Activated CD8-positive, alpha-beta memory T cell treated with anti-CD3 and anti-CD28 coated beads for 1 hour (primary cell): ENCODE measurements at regions not wholly inside any gene's neighbourhood (a gene's known extent, or its start where the extent isn't known, plus 50 kb on each side); places are given as distances from the start of the nearest gene placed in this dataset.

ENCODE experiments used
- DNase-seq, 2 donors: peaks; one replicate each; pipeline ENCODE4 v3.0.0-alpha.2; 2020; ENCODE audit warnings: low read depth in 1 of 2; ENCODE audit errors: extremely low read depth in 1 of 2

DNA sequence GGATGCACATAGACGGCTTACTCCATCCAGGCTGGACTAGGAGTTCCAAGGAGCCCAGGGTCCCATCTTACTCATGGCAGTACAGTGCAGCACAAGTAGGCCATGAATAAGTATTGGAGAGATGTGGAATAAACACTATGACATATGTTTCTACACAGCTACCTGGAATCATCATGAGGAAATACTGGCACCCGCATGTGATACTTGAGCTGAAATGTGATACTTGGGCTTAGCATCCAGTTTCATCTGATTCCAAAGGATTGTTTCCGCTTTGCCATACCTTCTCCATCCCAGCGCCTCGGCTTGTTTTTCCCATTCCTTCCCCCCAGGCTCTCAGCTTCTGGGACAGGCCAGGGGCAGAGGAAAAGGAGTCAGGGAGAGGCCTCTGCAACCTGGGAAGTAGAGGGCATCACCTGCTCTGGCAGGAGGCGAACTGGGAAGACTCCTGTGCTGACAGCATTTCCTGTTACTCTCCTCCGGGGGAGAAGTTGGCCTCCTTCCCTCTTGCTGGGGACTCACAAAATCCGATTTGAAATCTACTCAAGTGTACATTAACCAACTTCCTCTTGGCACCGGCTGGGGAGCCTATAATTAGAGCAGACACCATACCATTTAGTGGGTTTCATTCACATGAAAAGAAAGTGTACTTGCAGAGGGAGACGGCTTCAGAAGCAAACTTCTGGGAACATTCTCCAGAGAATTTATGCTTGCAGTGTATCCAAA is 187.8 kb downstream of the MIAT start:
- no peak for DNase-seq

DNA sequence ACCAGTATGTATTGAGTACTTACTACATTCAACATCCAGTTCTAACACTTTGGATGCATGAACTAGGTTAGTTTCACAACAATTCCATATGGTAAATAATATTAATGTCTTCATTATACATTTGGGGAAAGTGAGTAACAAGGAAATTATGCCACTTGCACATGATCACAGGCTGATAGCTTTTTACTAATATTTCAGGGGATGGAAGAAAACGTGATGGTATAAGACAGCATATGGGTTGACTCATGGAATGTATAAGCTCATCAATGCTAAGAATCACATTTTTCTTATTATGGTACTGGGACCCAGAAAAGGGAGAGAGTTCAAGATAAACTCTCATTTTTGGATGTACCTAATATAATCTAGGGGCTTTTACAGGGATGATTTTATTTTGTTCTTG is 188.7 kb downstream of the MIAT start:
- no peak for DNase-seq

DNA sequence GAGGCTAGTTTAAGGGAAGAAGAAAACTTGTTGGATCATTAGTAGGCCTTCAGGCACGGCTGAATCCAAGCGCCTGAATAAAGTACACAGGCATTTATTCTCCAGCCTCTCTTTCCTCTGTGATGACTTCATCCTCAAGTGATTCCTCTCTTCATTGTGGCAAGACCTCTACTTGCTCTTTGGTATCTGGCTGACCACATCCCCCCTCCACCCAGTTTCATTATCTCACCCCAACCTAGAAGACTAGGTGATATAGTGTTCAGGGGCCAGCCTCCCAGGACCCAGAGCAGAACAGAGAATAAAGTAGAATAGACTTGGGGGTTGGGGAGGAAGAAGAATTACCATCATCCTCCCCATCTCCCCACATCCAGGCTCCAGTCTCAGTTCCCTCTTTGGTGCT is 189.3 kb downstream of the MIAT start:
- DNase-seq = no peak

DNA sequence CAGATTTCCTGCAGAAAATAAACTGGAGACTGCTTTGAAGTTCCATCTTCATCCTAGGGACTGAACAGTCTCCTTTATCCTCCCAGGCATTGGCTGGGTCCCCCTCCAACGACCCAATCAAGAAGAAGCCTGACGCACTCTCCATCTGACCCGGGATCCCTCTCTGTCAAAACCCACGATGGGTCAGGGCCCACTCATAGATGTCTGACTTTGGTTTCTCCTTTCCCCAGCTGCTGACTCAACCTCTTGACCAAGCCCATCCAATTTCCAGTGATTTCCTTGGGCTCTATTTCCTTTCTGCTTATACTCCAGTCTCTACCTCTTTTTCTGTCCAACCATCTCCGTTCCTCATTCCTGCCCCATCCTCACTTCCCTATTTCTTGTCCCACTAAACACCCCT is 189.7 kb downstream of the MIAT start:
- no peak for DNase-seq

DNA sequence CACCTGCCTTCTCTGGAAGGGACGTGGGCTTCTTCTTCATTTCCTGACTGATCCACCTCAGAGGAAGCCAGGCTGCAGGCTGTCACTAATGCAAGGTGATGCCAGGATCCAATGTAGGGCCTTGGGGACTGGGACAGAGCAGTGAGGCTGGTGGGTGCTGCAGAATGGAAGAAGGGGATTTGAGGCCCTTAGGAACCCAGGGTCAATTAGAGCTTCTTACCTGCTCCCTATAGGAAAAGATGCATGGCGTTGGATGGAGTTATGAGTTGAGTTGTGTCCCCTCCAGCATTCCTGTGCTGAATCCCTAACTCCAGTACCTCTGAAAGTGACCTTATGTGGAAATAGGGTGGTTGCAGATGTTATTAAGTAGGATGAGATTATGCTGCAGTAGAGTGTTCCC is 190.4 kb downstream of the MIAT start:
- no peak for DNase-seq

DNA sequence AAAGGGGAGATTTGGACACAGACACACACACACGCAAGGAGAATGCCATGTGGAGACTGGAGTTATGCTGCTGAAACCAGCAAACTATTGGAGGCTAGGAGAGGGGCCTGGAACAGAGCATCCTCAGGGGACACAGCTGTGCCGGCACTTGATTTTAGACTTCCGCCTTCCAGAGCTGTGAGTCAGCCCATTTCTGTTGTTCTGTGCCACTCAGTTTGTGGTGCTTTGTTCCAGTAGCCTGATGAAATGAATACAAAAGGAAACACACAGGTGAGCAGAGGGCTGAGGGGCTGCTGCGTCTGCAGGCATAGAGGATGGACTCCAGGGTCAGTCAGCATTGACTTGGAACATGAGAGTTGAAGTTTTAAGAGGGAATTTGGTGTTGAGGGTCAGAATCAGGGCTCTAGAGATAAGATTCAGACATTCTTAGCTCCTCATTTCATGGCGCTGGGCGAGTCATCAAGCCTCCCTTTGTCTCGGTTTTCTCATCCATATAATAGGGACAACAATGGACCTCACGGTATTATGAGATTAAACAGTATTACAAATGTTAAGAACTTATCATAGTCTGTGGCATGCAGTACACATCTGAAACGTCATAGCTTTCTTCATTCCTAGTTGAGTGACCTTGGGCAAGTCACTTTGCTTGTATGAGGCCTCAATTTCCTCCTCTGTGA is 191.0 kb downstream of the MIAT start:
- DNase-seq = no peak

DNA sequence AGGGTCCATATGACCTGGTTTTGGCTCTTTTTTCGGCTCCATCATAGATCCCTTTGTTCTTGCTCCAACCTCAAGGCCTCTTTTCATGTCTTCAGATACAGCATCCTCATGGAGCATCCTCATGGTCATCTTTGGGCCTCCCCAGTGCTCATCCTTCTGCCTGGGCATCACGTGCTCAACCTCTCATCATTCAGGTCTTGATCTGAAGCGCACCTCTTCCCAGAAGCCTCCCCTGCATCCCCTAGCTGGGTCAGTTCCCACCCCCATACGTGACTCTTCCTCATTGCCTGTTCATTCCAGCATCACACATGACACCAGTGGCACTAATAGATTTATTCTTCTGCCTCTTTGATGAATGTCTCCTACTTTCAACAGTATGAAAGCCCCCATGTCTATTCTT is 192.2 kb downstream of the MIAT start:
- no peak for DNase-seq

DNA sequence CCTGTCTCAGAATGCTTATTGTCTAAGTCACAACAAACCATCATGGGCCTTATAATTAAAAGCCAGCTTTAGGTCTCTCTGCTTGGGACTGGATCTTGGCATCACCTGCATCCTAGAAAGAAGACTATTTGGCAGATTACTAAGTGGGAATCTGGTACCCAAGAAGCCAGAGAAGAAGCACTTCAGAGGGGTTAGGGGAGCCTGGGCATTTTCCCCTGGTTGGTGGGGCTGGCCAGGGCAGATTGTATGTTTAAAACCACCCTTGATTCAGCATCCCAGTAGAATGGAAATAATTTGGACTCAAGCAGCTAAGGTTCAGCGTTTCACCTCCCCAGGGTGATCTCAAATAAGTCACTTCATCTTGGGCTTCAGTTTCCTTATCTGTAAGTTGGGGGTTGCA is 193.7 kb downstream of the MIAT start:
- no peak for DNase-seq

DNA sequence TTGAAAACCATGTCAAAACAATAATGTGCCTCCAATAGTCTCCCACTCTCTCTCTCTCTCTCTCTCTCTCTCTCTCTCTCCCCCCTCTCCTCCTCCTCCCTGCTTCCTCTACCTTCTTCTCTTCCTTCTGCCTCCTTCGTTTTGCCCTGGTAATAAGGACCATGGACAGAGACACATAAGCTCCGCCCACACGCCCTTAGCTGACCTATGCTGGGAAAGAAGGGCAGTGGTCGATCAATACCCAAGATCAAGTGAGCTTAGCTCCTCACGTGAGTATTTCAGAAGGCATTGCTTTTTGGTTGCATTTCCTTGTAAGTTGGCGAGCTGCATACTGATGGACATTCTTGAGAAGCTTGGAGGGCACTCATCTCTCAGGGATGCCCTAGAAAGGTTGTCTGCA is 194.8 kb downstream of the MIAT start:
- no peak for DNase-seq

DNA sequence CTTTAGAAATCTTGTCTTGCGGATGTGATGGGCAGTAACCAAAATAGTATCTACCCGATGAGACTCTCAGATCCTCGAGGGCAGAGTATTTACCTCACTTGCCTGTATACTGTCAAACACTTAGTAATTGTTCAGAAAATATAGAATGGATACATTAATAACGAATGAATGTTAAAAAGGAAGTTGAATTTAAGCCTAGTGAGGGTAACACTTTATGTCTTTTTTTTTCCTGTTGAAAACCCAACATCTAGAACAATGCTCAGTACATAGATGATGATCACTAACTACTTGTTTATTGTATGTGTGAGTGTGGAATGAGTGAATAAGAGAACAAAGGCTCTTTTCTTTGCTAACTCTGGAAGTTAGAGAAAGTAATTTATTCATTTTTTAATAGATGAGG is 195.7 kb downstream of the MIAT start:
- no peak for DNase-seq

DNA sequence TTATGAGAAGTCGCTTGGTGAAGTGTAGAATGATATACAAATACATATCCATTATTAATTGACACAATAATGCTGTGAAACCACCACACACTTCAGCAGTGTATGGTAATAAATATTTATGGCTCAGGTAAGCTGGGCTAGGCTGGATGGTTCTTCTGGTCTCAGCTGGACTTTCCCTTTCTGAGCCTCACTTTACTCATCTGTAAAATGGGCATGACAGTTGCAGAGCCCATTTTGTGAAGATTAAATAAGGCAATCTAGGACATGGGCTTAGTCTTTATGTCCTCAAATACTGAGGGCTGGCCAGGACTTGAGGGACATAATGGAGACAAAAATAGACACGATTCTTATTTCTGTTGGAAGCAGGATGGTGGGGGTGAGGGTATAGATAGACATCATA is 196.1 kb downstream of the MIAT start:
- no peak for DNase-seq

DNA sequence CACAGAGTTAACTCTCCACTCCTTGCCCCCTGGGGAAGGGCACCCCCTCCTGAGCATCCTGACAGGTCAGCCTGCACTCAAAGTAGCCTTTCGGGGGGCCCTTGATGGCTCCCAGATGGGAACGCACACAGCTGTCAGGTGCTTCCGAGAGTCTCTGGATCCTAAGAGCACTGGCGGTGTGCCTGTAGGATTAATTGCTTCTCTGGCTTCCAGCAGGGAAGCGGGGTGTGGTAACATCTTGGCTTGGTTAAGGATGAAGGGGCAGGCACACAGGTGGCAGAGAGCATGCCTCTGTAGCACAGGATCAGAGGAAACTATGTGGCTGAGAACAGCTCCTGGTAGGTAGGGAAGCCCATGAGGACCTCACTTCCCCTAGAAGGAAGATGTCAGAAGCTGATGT is 199.8 kb downstream of the MIAT start:
- no peak for DNase-seq

DNA sequence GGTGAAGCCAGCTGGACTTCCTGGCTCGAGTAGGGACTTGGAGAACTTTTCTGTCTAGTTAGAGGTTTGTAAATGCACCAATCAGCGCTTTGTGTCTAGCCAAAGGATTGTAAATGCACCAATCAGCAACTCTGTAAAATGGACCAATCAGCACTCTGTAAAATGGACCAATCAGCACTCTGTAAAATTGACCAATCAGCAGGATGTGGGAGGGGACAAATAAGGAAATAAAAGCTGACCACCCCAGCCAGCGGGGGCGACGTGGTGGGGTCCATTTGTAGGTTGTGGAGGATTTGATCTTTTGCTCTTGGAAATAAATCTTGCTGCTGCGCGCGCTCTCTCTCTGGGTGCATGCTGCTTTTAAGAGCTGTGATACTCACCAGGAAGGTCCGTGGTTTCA is 202.9 kb downstream of the MIAT start:
- DNase-seq = no peak

DNA sequence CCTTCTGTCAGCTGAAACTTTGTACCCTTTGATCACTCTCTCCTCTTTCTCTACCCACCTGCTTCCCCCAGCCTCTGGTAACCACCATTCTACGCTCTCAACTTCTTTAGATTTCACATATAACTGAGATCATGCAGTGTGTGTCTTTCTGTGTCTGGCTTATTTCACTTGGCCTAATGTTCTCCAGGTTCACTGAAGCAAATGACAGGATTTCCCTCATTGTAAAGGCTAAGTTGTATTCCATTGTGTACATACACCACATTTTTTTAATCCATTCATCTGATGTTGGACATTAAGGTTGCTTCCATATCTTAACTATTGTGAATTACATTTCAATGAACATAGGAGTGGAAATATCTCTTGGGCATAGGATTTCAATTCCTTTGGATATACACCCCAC is 207.6 kb downstream of the MIAT start:
- DNase-seq = no peak

DNA sequence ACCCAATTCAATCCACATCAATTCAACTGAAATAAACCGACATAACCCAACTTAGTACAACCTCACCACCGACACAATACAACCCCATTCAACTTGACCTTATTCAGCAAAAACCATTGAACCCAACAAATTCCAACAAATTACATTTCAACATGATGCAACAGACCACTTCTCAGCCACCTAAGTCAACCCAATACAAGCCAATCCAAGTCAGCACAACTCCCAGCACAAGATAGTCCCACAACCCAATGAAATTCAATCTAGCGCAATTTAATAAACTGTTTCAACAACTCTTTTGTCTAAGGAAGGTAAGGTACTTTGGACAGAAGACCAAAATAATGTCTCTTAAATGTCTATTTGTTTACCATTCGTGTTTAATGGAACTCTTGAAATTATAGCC is 226.0 kb downstream of the MIAT start:
- DNase-seq = no peak

DNA sequence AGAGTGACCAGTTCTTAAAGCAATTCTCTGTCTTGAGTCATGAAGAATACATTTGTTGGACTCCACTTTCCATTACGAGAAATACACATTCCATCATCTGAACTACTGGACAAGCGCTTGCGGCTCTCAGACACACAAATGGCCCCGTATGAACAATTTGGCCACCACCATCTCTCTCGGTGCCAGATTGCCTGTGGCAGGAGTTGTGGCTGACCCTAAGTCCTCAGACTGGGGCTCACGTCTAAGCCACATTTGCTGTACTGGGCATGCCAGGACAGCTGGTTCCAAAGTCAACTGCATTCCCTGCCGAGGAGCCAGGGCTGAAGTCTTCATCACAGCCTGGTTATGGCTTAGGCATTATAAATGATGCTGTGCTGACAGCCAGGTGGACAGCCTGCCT is 227.5 kb downstream of the MIAT start:
- DNase-seq = no peak

DNA sequence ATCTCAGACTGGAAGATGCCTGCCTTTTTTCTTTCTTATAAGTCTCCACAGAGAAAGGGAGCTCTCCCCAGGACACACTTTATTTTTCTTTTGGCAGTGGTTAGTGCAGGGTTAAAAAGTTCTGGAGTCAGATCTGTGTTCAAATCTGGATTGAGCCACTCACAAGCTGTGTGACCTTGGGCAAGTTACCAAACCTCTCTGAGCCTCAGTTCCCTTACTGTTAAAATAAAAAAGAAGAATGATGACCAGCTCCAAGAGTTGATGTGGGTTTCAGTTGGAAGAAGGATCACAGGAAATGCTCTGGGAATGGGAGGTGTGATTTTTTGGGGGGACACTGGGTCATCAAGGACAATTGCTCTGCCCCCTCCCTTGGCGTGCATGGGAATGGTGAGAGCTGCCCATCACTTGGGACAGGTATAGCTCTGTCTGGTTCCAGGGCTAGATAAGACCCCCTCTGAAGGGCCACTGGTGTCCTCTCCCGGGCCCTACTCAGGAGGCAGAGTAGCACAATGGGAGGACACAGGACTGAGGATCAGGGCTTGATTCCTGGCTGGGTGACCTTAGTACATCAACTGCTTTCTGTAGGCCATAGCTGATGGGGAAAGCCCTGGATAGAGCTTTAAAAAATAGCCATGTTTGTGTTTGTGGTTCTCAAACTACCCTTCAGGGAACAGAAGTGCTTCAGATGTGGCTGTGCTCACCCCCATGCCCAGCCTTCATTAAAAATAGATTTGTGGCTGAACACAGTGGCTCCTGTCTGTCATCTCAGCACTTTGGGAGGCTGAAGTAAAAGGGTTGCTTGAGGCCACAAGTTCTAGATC is 228.3 kb downstream of the MIAT start:
- DNase-seq = no peak

DNA sequence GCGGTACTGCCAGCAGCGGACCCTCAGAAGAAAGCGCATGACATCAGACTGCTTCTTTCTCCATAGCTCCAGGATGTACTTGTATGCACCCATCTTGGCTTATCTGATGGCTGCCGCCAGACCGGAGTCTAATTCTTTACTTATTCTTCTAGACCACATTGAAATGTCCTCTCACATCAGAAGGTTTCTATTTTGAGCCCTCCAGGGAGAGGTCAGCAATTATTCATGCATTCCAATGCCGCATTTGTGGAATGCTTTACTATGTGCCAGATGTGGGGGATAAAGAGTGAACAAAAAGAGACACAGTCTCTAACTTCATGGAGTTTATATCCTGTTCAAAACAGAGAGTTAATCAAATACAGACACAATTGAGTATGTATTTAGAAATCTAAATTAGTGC is 230.1 kb downstream of the MIAT start:
- DNase-seq = no peak

DNA sequence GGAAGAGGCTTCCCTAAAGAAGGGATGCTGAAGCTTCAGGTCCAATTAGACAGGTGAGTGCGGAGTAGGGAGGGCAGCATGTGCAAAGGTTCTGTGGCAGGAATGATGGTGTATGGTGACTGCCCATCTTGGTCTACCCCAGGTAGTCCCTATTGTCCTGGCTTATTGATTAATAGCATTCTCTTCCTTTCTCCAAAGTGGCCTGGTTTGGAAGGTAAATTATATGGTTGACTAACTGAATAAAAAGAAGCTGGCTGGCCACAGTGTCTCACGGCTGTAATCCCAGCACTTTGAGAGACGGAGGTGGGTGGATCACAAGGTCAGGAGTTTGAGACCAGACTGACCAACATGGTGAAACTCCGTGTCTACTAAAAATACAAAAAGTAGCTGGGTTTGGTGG is 230.5 kb downstream of the MIAT start:
- DNase-seq = no peak

DNA sequence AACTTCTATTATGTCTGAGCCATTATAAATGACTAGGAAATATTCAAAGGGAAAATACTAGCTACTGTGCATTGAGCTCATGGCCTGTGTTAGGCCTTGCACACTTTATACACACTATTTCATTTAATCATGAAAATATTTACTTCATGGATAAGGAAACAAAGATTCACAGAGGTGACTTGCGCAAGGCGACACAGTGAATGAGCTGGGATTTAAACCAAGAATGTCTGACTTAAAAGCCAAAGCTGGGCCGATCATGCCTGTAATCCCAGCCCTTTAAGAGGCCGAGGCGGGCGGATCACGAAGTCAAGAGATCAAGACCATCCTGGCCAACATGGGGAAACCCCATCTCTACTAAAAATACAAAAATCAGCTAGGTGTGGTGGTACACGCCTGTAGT is 231.5 kb downstream of the MIAT start:
- DNase-seq = no peak

DNA sequence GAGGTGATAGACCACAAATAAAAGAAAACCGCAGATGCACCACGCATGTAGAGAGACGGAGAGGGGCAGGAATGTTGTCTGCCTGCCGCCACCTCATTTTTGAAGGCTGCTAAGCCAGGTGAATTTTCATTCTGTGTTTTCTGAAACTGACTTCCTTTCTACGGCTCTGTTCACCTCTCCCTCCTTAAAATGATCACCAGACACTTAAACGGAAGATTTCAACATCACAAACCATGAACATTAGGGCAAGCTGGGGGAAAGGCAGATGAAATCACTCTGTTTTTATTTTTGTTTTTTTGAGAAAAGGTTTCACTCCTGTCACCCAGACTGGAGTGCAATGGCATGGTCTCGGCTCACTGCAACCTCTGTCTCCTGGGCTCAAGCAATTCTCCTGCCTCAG is 232.4 kb downstream of the MIAT start:
- no peak for DNase-seq

DNA sequence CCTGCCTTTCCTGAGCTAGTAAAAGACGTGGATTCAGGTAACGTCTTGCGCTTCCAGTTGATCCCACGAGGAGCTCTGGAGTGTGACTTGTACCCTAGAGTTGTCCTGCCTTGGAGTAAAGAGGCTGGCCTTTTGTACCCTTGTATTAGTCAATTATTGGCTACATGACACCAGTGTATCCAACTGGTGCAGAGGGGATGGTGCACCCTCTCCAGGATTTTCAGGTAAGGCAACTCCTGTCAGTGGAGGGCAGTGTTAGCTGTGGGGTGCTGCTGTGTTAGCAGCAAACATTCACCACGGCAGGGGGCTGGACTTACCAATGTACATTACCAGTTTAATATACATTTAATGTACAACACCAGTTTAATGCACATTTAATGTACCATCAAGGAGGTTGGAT is 233.5 kb downstream of the MIAT start:
- DNase-seq = no peak
